Parathyroid adenoma (tissue), 2 donors: ENCODE measurements at regions not wholly inside any gene's neighbourhood (a gene's known extent, or its start where the extent isn't known, plus 50 kb on each side); places are given as distances from the start of the nearest gene placed in this dataset.

Source experiments
- H2AFZ ChIP-seq: fragments of 300-600 bp; sonication (generic); one replicate; pipeline ENCODE4 v1.7.0; 2017; ENCODE audit warnings: antibody characterized with exemption, mild to moderate bottlenecking
- H3K27ac ChIP-seq: fragments of 300-600 bp; sonication (generic); one replicate; pipeline ENCODE4 v1.7.0; 2017
- H3K27me3 ChIP-seq: fragments of 300-600 bp; sonication (generic); one replicate; pipeline ENCODE4 v1.7.0; 2017; ENCODE audit warnings: low read length; ENCODE audit not compliant: control insufficient read depth, insufficient read depth
- H3K36me3 ChIP-seq: fragments of 300-600 bp; sonication (generic); one replicate; pipeline ENCODE4 v1.7.0; 2017; ENCODE audit warnings: low read length; ENCODE audit not compliant: control insufficient read depth, insufficient read depth
- H3K4me1 ChIP-seq: fragments of 300-600 bp; sonication (generic); one replicate; pipeline ENCODE4 v1.7.0; 2017; ENCODE audit warnings: control low read depth
- H3K4me2 ChIP-seq: fragments of 300-600 bp; sonication (generic); one replicate; pipeline ENCODE4 v1.7.0; 2017; ENCODE audit warnings: low read length
- H3K4me3 ChIP-seq: fragments of 300-600 bp; sonication (generic); one replicate; pipeline ENCODE4 v1.7.0; 2017; ENCODE audit warnings: low read depth, low read length
- H3K79me2 ChIP-seq: fragments of 300-600 bp; sonication (generic); one replicate; pipeline ENCODE4 v1.7.0; 2017; ENCODE audit warnings: control low read depth
- H3K9ac ChIP-seq: fragments of 300-600 bp; sonication (generic); one replicate; pipeline ENCODE4 v1.7.0; 2017; ENCODE audit warnings: mild to moderate bottlenecking
- H3K9me3 ChIP-seq: fragments of 300-600 bp; sonication (generic); one replicate; pipeline ENCODE4 v1.7.0; 2017; ENCODE audit warnings: low read length; ENCODE audit not compliant: control insufficient read depth
- CTCF ChIP-seq: fragments of 300-600 bp; sonication (generic); IDR thresholded peaks from one replicate; pipeline ENCODE4 v1.7.0; 2017; ENCODE audit warnings: antibody characterized with exemption, mild to moderate bottlenecking
- donor health status: primary hyperparathyroidism.

GRCh38 chr6:166752928-166753721 is 126.1 kb upstream of the RPS6KA2 start:
- Histone ChIP-seq H3K4me2 (no peak overlapping the region), H3K4me1 (peaks cover 2% of the 10 kb centered on the region), H3K4me3 (no peak overlapping the region), H3K9me3 (no peaks in the 10 kb centered on the region), H3K36me3 (no peaks in the 10 kb centered on the region), H3K9ac (no peak overlapping the region), H3K79me2 (no peaks in the 10 kb centered on the region), H3K27ac (no peak overlapping the region), H3K27me3 (no peaks in the 10 kb centered on the region), H2AFZ (no peak overlapping the region)
- no peak for TF ChIP-seq CTCF

GRCh38 chr6:166752097-166752496 is 125.0 kb upstream of the RPS6KA2 start:
- Histone ChIP-seq H3K9ac (no peak overlapping the region), H3K27ac (no peak overlapping the region), H3K9me3 (no peaks in the 10 kb centered on the region), H3K27me3 (no peaks in the 10 kb centered on the region), H3K36me3 (no peaks in the 10 kb centered on the region), H3K79me2 (no peaks in the 10 kb centered on the region), H3K4me3 (no peak overlapping the region), H2AFZ (no peak overlapping the region), H3K4me1 (no peaks in the 10 kb centered on the region), H3K4me2 (no peak overlapping the region)
- no peak for TF ChIP-seq CTCF

GRCh38 chr6:166751051-166751595 is 124.1 kb upstream of the RPS6KA2 start:
- Histone ChIP-seq H3K27me3 (no peaks in the 10 kb centered on the region), H2AFZ (no peak overlapping the region), H3K9ac (no peak overlapping the region), H3K4me1 (no peaks in the 10 kb centered on the region), H3K9me3 (no peaks in the 10 kb centered on the region), H3K4me3 (no peak overlapping the region), H3K27ac (no peak overlapping the region), H3K36me3 (no peaks in the 10 kb centered on the region), H3K79me2 (no peaks in the 10 kb centered on the region), H3K4me2 (no peak overlapping the region)
- no peak for TF ChIP-seq CTCF

GRCh38 chr6:166750108-166750793 is 123.2 kb upstream of the RPS6KA2 start:
- H3K27ac ChIP-seq = no peak overlapping the region
- no peak overlapping the region for H3K9ac ChIP-seq
- no peaks in the 10 kb centered on the region for H3K4me1 ChIP-seq
- no peak overlapping the region for H3K4me2 ChIP-seq
- no peaks in the 10 kb centered on the region for H3K36me3 ChIP-seq
- H3K4me3 ChIP-seq = no peak overlapping the region
- H3K9me3 ChIP-seq = no peaks in the 10 kb centered on the region
- TF ChIP-seq CTCF = no peak
- no peak overlapping the region for H2AFZ ChIP-seq
- H3K79me2 ChIP-seq = no peaks in the 10 kb centered on the region
- no peaks in the 10 kb centered on the region for H3K27me3 ChIP-seq
